ENCODE measurements at regions not wholly inside any gene's neighbourhood (a gene's known extent, or its start where the extent isn't known, plus 50 kb on each side); places are given as distances from the start of the nearest gene placed in this dataset.

- H3K27me3 ChIP-seq (replicated peaks): no peaks in the 10 kb centered on the region
- no peaks in the 10 kb centered on the region for H3K36me3 ChIP-seq (replicated peaks)
- DNase-seq: no peak
- in situ Hi-C loops (cut with HindIII; ENCODE audit: low pct_ligation_motif_present, low sequenced_read_pairs): no loop called here
- H3K27ac ChIP-seq: no peak overlapping the region
- H3K4me3 ChIP-seq (ENCODE audit: low read depth, low read length): no peak overlapping the region
- TF ChIP-seq, protein P1, sequence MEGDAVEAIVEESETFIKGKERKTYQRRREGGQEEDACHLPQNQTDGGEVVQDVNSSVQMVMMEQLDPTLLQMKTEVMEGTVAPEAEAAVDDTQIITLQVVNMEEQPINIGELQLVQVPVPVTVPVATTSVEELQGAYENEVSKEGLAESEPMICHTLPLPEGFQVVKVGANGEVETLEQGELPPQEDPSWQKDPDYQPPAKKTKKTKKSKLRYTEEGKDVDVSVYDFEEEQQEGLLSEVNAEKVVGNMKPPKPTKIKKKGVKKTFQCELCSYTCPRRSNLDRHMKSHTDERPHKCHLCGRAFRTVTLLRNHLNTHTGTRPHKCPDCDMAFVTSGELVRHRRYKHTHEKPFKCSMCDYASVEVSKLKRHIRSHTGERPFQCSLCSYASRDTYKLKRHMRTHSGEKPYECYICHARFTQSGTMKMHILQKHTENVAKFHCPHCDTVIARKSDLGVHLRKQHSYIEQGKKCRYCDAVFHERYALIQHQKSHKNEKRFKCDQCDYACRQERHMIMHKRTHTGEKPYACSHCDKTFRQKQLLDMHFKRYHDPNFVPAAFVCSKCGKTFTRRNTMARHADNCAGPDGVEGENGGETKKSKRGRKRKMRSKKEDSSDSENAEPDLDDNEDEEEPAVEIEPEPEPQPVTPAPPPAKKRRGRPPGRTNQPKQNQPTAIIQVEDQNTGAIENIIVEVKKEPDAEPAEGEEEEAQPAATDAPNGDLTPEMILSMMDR (IDR thresholded peaks at IDR 0.05; ENCODE audit: low read depth, low read length, missing control alignments): no peak
These were observed 136.8 kb downstream of the ANAPC4 start for GRCh38 chr4:25513814-25514213.

- TF ChIP-seq, protein P1 (IDR thresholded peaks at IDR 0.05; ENCODE audit: low read depth, low read length, missing control alignments): no peak
- in situ Hi-C loops (cut with HindIII; ENCODE audit: low pct_ligation_motif_present, low sequenced_read_pairs): no loop called here
- DNase-seq: no peak
- no peak overlapping the region for H3K27ac ChIP-seq
- H3K27me3 ChIP-seq (replicated peaks): no peaks in the 10 kb centered on the region
- no peaks in the 10 kb centered on the region for H3K36me3 ChIP-seq (replicated peaks)
- H3K4me3 ChIP-seq (ENCODE audit: low read depth, low read length): no peak overlapping the region
These were observed 132.2 kb upstream of the SLC34A2 start for GRCh38 chr4:25523405-25523804.

GRCh38 chr4:25524663-25525062 is 131.0 kb upstream of the SLC34A2 start:
- no peak overlapping the region for H3K27ac ChIP-seq
- H3K27me3 ChIP-seq (replicated peaks): no peaks in the 10 kb centered on the region
- TF ChIP-seq, protein P1 (IDR thresholded peaks at IDR 0.05; ENCODE audit: low read depth, low read length, missing control alignments): no peak
- no peak overlapping the region for H3K4me3 ChIP-seq (ENCODE audit: low read depth, low read length)
- no peak for DNase-seq
- in situ Hi-C loops (cut with HindIII; ENCODE audit: low pct_ligation_motif_present, low sequenced_read_pairs): no loop called here
- H3K36me3 ChIP-seq (replicated peaks): no peaks in the 10 kb centered on the region

DNA sequence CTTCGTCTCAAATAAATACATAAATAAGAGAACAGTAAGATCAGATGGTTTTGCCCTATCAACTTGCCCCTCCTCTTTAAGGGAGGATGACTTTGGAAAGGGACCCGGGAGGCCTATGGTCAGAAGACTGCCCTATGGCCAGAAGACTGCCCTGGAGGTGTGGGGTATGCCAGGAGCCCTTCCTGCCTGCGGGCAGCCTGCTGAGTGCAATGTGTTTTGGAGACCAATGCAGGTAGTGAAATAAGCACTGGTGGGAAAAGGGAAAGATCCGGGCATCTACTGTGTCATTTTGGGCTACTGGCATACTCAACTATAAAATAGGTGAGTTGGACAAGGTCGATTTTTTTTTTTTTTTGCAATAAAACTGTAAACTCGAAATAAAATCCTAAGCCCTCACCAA is 129.8 kb upstream of the SLC34A2 start:
- TF ChIP-seq, protein P1 (IDR thresholded peaks at IDR 0.05; ENCODE audit: low read depth, low read length, missing control alignments): no peak
- Histone ChIP-seq H3K4me3 (ENCODE audit: low read depth, low read length) (no peak overlapping the region), H3K27me3 (replicated peaks) (no peaks in the 10 kb centered on the region), H3K27ac (no peak overlapping the region), H3K36me3 (replicated peaks) (no peaks in the 10 kb centered on the region)
- in situ Hi-C loops (cut with HindIII; ENCODE audit: low pct_ligation_motif_present, low sequenced_read_pairs): no loop called here
- no peak for DNase-seq

- Histone ChIP-seq H3K4me3 (ENCODE audit: low read depth, low read length) (no peak overlapping the region), H3K36me3 (replicated peaks) (no peaks in the 10 kb centered on the region), H3K27me3 (replicated peaks) (no peaks in the 10 kb centered on the region), H3K27ac (no peak overlapping the region)
- DNase-seq: no peak
- in situ Hi-C loops (cut with HindIII; ENCODE audit: low pct_ligation_motif_present, low sequenced_read_pairs): no loop called here
- TF ChIP-seq, protein P1 (IDR thresholded peaks at IDR 0.05; ENCODE audit: low read depth, low read length, missing control alignments): no peak
These were observed 128.6 kb upstream of the SLC34A2 start for GRCh38 chr4:25527034-25527433.

DNA sequence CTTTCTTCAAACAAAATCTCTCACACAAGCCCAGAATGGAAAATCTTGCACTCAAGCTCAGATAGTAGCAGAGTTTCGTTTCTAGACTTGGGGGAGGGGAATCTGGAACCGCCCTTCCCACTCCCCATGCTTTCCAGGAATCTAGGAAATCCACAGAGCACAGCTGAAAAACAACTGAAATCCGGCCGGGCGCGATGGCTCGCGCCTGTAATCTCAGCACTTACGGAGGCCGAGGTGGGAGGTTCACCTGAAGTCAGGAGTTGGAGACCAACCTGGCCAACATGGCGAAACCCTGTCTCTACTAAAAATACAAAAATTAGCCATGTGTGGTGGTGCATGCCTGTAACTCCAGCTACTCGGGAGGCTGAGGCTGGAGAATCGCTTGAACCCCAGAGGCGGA is 127.3 kb upstream of the SLC34A2 start:
- DNase-seq: no peak
- H3K4me3 ChIP-seq (ENCODE audit: low read depth, low read length): no peak overlapping the region
- in situ Hi-C loops (cut with HindIII; ENCODE audit: low pct_ligation_motif_present, low sequenced_read_pairs): no loop called here

More for the DNA sequence above, 127.3 kb upstream of the SLC34A2 start:
- Histone ChIP-seq H3K27ac (no peak overlapping the region), H3K36me3 (replicated peaks) (no peaks in the 10 kb centered on the region), H3K27me3 (replicated peaks) (no peaks in the 10 kb centered on the region)
- TF ChIP-seq, protein P1 (IDR thresholded peaks at IDR 0.05; ENCODE audit: low read depth, low read length, missing control alignments): no peak
